Stimulated activated CD8-positive, alpha-beta memory T cell treated with anti-CD3 and anti-CD28 coated beads, Interleukin-2, amount 100 ng/mL, for 48 hours (primary cell): ENCODE measurements at regions not wholly inside any gene's neighbourhood (a gene's known extent, or its start where the extent isn't known, plus 50 kb on each side); places are given as distances from the start of the nearest gene placed in this dataset.
"Not testable (repeated sequence)": the region's sequence is repeated elsewhere in the genome, so short reads cannot be mapped to it uniquely, and the experiment has no call there.

Source experiments
- DNase-seq, 2 donors: peaks; one replicate each; pipeline ENCODE4 v3.0.0-alpha.2; 2020; ENCODE audit warnings: low read depth in 2 of 2

GRCh38 chr1:5150191-5150590 lies 495.8 kb downstream of the AJAP1 start:
- no peak for DNase-seq

- DNase-seq, result no peak
These were observed 493.4 kb downstream of the AJAP1 start for GRCh38 chr1:5147806-5148205.

GRCh38 chr1:5142389-5142788 lies 488.0 kb downstream of the AJAP1 start:
- no peak for DNase-seq

GRCh38 chr1:5141750-5142149 lies 487.3 kb downstream of the AJAP1 start:
- DNase-seq, result no peak

DNA sequence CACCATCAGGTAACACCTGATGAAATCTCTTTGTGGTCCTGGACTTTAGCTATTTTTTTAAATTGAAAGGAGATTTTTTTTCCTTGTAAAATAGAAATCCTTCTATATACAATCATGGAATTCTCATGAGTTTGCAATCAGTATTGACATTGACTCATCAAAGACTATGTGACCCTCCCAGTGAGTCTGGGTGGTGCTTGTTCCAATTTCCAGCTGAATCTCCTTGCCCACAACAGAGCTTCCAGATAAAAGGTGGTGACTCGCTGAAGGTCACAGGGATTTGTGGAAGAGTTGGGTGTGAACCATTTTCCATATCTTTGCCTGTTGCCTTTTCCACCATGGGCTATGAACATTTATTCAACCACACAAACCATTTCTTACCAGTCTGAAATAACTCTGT lies 486.6 kb downstream of the AJAP1 start:
- no peak for DNase-seq

GRCh38 chr1:5140136-5140535 lies 485.7 kb downstream of the AJAP1 start:
- no peak for DNase-seq

DNA sequence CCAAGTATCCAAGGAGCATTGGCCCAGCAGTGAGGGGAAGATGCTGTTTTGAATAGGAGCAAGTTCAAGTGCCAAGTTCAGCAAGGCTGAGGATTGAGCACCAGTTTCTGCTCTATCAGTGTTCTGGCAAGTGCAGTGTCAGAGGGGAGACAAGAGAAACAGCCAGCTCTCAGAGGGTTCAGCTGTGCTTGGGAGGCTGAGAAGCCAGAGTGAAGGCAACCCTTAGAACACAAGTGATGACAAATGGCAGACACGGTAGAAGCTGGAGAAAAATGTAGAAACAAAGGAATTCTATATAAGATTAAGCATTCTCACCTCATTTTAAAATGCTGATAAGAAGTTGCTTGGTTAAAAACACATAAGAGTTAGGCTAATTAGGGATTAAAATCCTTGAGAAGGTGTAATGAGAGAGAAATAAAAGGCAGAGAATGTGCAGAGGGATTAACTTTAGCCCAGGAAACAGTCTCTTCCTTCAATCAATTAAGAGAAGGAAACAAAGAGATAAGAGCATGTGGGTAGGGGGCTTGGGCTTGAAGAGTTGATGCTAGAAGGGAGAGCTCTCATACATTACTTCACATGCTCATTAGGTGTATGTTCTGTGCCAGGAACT lies 475.4 kb downstream of the AJAP1 start:
- no peak for DNase-seq

- no peak for DNase-seq
These were observed 470.8 kb downstream of the AJAP1 start for GRCh38 chr1:5125208-5125607.

GRCh38 chr1:5120559-5120958 lies 466.1 kb downstream of the AJAP1 start:
- no peak for DNase-seq

DNA sequence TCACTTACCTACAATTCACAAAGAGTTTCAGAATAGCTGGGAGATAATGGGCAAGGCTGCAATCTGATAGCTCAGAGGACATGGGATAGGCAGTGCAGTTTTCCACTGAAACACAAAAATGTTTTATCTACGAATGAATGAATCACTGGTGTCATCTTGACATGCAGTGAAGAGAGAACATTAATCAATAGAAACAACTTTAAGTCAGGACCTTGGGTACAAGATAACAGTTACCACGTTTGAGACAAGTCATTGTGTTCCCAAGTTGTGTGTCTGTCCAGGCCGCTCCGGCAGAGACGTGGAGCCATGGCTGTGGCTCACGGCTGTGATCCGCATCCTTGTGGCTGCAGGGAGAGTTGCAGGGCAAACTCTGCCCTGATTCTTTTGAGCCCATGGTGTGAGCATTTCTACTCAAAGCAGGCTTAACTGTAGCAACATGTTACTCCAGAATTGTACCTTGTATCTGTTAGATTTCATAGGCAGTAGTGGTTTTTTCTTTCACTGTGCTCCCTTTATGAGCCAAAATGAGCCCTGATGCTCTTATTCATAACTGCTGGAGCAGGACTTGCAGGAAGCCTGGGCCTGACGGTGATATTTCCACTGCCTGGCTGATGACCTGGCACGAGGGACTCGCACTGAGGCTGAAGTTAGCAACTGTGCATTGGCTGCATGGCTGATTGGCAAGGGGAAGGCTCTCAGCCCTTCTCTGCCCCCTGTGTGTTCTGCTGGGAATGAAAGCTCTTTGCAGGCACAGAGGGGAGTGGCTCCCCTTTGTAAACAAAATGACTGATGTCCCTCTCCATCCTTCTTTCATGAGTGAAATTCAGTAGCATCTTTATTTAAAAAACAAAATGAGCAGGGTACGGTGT lies 465.2 kb downstream of the AJAP1 start:
- no peak for DNase-seq

DNA sequence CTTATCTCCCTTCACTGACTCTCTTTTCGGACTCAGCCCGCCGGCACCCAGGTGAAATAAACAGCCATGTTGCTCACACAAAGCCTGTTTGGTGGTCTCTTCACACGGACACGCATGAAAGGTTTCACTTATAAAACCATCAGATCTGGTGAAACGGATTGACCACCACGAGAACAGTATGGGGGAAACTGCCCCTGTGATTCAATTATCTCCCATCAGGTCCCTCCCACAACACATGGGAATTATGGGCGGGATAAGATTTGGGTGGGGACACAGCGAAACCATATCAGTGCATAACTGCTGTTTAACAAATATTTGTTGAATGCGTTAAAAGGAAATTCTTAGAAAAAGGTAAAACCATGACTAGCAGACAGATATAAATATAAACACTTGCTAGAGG lies 464.4 kb downstream of the AJAP1 start:
- DNase-seq, result not testable (repeated sequence)

- not testable (repeated sequence) for DNase-seq
These were observed 463.9 kb downstream of the AJAP1 start for GRCh38 chr1:5118292-5118691.

GRCh38 chr1:5111581-5111980 lies 457.2 kb downstream of the AJAP1 start:
- no peak for DNase-seq

DNA sequence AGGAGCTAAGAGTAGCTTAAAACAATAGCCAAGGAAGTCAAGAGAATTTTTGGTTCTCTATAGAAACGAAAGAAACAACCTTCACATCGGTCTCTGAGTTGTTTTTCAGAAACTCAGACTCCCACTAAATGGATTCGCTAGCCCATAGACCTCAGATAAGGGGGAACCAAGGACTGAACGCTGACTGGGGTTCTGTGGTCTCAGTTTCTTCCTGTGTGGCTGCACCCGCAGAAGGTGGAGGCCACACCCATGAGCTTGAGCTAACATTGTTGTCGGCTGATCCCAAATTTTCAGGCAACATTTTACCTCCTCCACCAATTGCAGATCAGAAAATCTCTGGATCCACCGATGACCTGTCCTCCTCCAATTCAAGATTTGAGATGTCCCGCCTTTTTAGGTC lies 456.1 kb downstream of the AJAP1 start:
- DNase-seq, result no peak

DNA sequence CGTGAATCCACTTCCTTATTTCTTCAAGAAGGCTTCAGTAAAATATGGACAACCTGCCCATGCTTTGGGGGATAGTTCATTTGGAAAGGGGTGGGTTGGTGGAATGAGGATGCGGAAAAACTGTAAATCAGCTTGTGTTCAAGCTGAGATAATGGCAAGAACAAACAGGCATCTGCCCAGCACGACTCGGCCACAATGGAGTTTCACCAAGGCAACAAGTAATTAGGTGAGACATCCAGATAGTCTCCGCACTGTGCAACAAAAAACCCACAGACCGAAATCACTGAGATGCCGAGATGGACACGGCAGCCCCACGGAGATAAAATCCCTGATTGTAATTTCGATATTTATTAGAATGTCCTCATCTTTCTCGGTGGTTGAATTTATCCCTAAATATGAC lies 455.2 kb downstream of the AJAP1 start:
- no peak for DNase-seq

- DNase-seq, result no peak
These were observed 454.3 kb downstream of the AJAP1 start for GRCh38 chr1:5108740-5109139.

DNA sequence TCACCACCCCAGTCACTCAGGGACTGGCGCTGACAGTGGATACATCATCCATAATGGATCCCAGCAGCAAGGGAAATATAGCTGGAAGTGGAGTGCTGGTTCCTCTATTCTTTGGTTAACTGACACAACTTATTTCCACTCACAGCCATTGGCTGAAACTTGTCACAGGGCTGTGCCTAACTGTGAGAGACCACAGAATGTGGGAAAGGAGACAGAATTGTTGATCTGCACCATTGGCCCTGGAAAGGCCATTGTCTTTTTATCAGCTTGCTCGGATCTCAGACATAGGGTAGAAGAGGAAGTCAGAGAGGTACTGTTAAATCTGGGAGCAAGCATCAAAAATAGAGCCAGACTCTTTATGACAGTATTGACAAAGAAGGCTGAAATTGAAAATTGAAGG lies 451.3 kb downstream of the AJAP1 start:
- DNase-seq, result no peak

DNA sequence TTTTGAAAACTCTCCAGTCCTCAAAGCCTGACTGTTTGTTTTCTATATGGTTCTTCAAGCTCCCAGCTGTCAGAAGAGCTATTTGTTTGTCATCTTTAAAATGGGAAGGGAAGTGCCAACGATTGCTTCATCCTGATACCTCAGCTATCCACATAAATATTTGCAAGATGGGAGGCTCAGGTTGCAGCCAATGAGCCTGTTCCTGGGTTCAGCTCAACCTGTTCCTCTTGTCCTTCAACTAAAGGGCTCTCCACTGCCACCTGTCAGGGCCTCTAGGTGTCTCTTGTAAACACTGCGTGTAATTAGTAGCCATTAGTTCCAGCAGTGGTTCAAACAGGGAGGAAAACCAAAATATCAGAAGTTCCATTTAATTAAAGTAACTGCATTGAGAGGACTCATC lies 445.1 kb downstream of the AJAP1 start:
- DNase-seq, result no peak

DNA sequence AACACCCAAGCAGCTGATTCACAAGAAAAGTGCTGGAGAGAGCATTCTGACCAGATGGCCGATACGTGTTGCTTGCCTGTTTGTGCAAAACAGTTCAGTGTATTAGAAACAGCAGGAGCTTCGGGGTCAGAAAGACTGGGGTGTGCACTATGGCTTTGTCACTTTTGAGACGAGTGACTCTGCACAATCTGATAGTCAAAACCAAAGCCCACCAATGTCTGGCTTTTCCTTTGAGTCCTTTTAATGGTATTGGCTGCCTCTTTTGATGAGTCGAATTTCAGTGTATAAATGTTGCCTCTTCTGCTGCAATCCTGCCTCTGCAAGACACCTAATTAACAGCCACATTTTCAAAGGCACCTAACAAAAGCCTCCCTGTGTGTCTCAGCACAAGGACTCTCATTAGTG lies 444.6 kb downstream of the AJAP1 start:
- DNase-seq, result no peak

- DNase-seq, result no peak
These were observed 438.6 kb downstream of the AJAP1 start for GRCh38 chr1:5093042-5093441.

- DNase-seq, result no peak
These were observed 430.3 kb downstream of the AJAP1 start for GRCh38 chr1:5084676-5085075.

DNA sequence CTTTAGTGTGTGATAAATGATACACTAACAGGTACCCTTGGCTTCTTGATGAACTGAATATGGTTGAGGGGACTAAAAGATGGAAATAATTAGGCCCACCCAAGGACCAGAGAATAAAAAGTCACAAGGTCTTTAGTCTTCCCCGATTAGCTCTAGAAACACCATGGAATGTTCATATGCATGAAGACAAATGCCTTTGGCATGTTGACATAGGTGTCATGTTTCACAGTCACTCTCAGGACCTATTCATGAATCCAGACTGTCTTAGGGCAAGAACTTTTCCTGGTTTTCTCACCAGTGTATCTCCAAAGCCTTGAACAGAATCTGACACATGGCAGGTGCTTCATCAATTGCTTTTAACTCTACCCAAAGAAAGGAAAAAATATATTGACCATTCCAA lies 412.8 kb downstream of the AJAP1 start:
- DNase-seq, result no peak

DNA sequence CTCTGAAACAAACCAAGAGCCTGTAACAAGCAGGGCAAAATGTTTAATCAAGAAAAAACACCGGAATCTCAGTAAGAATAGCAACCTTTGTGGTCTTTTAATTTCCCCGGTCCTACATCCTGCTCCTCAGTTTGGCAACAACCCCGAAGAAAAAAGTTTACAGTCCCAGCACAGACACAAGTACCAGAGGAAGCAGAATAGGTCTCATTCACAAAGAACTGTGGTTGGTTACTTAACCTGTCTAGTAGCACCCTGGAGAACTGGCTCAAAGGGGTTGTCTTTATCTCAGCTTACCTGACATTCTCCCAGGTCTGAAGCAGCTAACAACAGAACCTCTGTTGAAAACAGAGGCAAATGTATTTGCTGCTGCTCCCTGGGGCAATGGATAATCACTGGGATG lies 399.3 kb downstream of the AJAP1 start:
- DNase-seq, result no peak

DNA sequence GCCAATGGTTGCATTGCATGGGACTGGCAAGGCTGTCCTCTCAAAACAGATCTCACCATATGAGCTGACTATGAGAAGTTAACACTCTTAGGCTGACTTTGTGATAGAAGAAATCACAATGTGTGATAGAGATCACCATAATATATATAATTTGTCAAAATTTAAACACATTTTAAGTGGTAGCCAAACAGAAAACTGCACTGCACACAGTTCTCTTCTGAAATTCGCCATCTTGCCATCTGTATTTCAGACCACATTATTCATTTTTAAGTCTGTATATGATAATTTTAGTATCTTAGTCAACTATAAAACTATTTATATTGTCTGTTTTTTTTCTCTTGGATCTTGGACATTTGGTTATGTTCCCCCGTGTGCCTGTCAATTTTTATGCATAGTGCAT lies 374.7 kb downstream of the AJAP1 start:
- DNase-seq, result no peak
